Gastroesophageal sphincter (tissue), 3 donors: ENCODE measurements at regions not wholly inside any gene's neighbourhood (a gene's known extent, or its start where the extent isn't known, plus 50 kb on each side); places are given as distances from the start of the nearest gene placed in this dataset.
"Not testable (repeated sequence)": the region's sequence is repeated elsewhere in the genome, so short reads cannot be mapped to it uniquely, and the experiment has no call there.

Source experiments
- CTCF ChIP-seq, 4 experiments: fragments of 200-600 bp in 2 of 4; fragments of 450-650 bp in 2 of 4; sonication (generic) in 1 of 4; IDR thresholded peaks; one replicate each; pipeline ENCODE4 v1.5.1; 2017 to 2019; ENCODE audit warnings: antibody characterized with exemption in 4 of 4, mild to moderate bottlenecking in 2 of 4, moderate library complexity in 2 of 4
- POLR2A ChIP-seq, 2 donors: fragments of 450-650 bp; IDR thresholded peaks; one replicate each; pipeline ENCODE4 v1.6.1; 2017; ENCODE audit warnings: antibody characterized with exemption in 2 of 2, mild to moderate bottlenecking in 2 of 2, moderate library complexity in 1 of 2
- POLR2AphosphoS5 ChIP-seq: sonication (generic); formaldehyde crosslinking; IDR thresholded peaks from one replicate; pipeline ENCODE4 v1.6.1; 2017; ENCODE audit warnings: antibody characterized with exemption

- not testable (repeated sequence) for TF ChIP-seq CTCF (IDR thresholded peaks at IDR 0.05); POLR2AphosphoS5; POLR2A (IDR thresholded peaks at IDR 0.05)
Observed at GRCh38 chr2:18017381-18017780, 138.9 kb downstream of the KCNS3 start.
